Kidney epithelial cell (primary cell): ENCODE measurements at regions not wholly inside any gene's neighbourhood (a gene's known extent, or its start where the extent isn't known, plus 50 kb on each side); places are given as distances from the start of the nearest gene placed in this dataset.

Source experiments
- DNase-seq: peaks from one replicate; pipeline ENCODE4 v3.0.0-alpha.2; 2010; ENCODE audit warnings: low read depth
- H3K27me3 ChIP-seq: 2 replicates; pipeline ENCODE4 v1.6.0; 2011; ENCODE audit warnings: low read length; ENCODE audit not compliant: control insufficient read depth, insufficient read depth
- H3K36me3 ChIP-seq: 2 replicates; pipeline ENCODE4 v1.5.1; 2011; ENCODE audit warnings: low read length; ENCODE audit not compliant: control insufficient read depth, insufficient read depth
- H3K4me3 ChIP-seq: 2 replicates; pipeline ENCODE4 v1.5.1; 2011; ENCODE audit warnings: low read depth, mild to moderate bottlenecking, control low read depth, low read length
- CTCF ChIP-seq: IDR thresholded peaks from 2 replicates; pipeline ENCODE4 v1.5.1; 2011; ENCODE audit warnings: mild to moderate bottlenecking, moderate library complexity, low read length, control low read depth, inconsistent platforms; ENCODE audit not compliant: insufficient read depth, poor library complexity, severe bottlenecking

GRCh38 chr4:104385713-104386112 lies 109.0 kb downstream of the CXXC4 start:
- DNase-seq = no peak
- Histone ChIP-seq H3K27me3 (no peaks in the 10 kb centered on the region), H3K36me3 (no peaks in the 10 kb centered on the region), H3K4me3 (no peak overlapping the region)
- no peak for TF ChIP-seq CTCF

- Histone ChIP-seq H3K4me3 (no peak overlapping the region), H3K36me3 (no peaks in the 10 kb centered on the region), H3K27me3 (no peaks in the 10 kb centered on the region)
- DNase-seq = no peak
- TF ChIP-seq CTCF = no peak
Measured at GRCh38 chr4:104382961-104383360, 111.7 kb downstream of the CXXC4 start.

- H3K36me3 ChIP-seq = no peaks in the 10 kb centered on the region
- TF ChIP-seq CTCF = no peak
- H3K4me3 ChIP-seq = no peak overlapping the region
- DNase-seq = no peak
- no peaks in the 10 kb centered on the region for H3K27me3 ChIP-seq
Measured at GRCh38 chr4:104381729-104382128, 113.0 kb downstream of the CXXC4 start.

DNA sequence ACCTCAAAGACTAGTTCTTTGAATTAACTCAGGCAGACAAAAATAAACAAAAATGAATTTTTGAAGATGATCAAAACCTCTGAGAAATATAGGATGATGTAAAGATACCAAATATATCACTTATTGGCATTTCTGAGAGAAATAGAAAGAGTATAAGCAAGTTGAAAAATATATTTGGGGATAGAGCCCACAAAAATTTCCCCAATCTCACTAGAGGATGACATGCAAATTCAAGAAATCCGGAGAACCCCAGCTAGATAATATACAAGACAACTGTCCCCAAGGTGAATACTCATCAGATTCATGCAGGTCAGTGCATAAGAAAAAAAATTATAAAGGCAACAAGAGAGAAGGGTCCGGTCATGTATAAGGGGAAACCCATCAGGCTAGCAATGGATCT lies 129.1 kb downstream of the CXXC4 start:
- H3K36me3 ChIP-seq = no peaks in the 10 kb centered on the region
- TF ChIP-seq CTCF = no peak
- DNase-seq = no peak
- no peaks in the 10 kb centered on the region for H3K27me3 ChIP-seq
- no peak overlapping the region for H3K4me3 ChIP-seq

- H3K27me3 ChIP-seq = no peaks in the 10 kb centered on the region
- no peak overlapping the region for H3K4me3 ChIP-seq
- no peaks in the 10 kb centered on the region for H3K36me3 ChIP-seq
- TF ChIP-seq CTCF = no peak
- no peak for DNase-seq
Measured at GRCh38 chr4:104353481-104353880, 141.2 kb downstream of the CXXC4 start.

DNA sequence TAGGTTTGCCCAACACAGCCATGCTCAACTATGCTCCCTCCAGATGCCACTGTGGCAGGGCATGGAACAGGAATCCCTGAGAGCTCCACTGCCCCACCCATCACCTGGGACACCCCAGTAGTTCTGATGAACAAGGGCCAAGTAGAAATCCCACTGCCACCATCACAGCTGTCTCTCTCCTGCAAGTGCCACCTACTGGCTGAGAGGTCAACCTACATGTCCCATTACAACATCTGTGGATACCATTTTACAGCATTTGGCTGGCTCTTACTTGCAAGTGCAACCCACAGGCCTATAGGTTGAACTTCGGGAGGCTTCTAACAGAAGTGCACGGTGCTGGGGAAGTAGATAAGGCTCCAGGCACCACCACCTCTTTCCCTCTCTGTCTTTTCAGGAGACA lies 142.5 kb downstream of the CXXC4 start:
- H3K36me3 ChIP-seq = no peaks in the 10 kb centered on the region
- DNase-seq = no peak
- H3K27me3 ChIP-seq = no peaks in the 10 kb centered on the region
- no peak overlapping the region for H3K4me3 ChIP-seq
- TF ChIP-seq CTCF = peak; percentile 4
